Bronchial epithelial cell (primary cell): ENCODE measurements at regions not wholly inside any gene's neighbourhood (a gene's known extent, or its start where the extent isn't known, plus 50 kb on each side); places are given as distances from the start of the nearest gene placed in this dataset.

Experiments used
- DNase-seq: peaks from one replicate; pipeline ENCODE4 v3.0.0-alpha.2; 2010; ENCODE audit warnings: low read depth
- FAIRE-seq: peaks from 2 replicates; lab custom pipeline; 2011; peaks lifted over from hg19 to GRCh38; lab: Jason Lieb, UNC
- H3K27me3 ChIP-seq: 2 replicates; pipeline ENCODE4 v1.5.1; 2011; ENCODE audit warnings: low read length; ENCODE audit not compliant: control insufficient read depth, insufficient read depth
- H3K36me3 ChIP-seq: 2 replicates; pipeline ENCODE4 v1.5.1; 2011; ENCODE audit warnings: low read length; ENCODE audit not compliant: control insufficient read depth, insufficient read depth
- H3K4me3 ChIP-seq: 2 replicates; pipeline ENCODE4 v1.5.1; 2011; ENCODE audit warnings: mild to moderate bottlenecking, low read depth, low read length, control low read depth
- CTCF ChIP-seq: IDR thresholded peaks from 2 replicates; pipeline ENCODE4 v1.5.1; 2011; ENCODE audit warnings: mild to moderate bottlenecking, moderate library complexity, low read length, control low read depth, inconsistent platforms; ENCODE audit not compliant: insufficient read depth, severe bottlenecking

- no peak for FAIRE-seq
- TF ChIP-seq CTCF = no peak
- Histone ChIP-seq H3K4me3 (no peak overlapping the region), H3K27me3 (no peaks in the 10 kb centered on the region), H3K36me3 (no peaks in the 10 kb centered on the region)
- no peak for DNase-seq
Measured at GRCh38 chr2:100670232-100670631, 107.4 kb downstream of the PDCL3 start.

- Histone ChIP-seq H3K36me3 (no peaks in the 10 kb centered on the region), H3K4me3 (no peak overlapping the region), H3K27me3 (no peaks in the 10 kb centered on the region)
- no peak for FAIRE-seq
- TF ChIP-seq CTCF = no peak
- no peak for DNase-seq
Measured at GRCh38 chr2:100673115-100673514, 110.3 kb downstream of the PDCL3 start.

GRCh38 chr2:100673691-100674485 is 111.1 kb downstream of the PDCL3 start:
- H3K4me3 ChIP-seq = no peak overlapping the region
- DNase-seq (no peak), FAIRE-seq (no peak)
- H3K36me3 ChIP-seq = no peaks in the 10 kb centered on the region
- H3K27me3 ChIP-seq = no peaks in the 10 kb centered on the region
- no peak for TF ChIP-seq CTCF

- FAIRE-seq = no peak
- no peaks in the 10 kb centered on the region for H3K36me3 ChIP-seq
- TF ChIP-seq CTCF = no peak
Measured at GRCh38 chr2:100674666-100675065, 111.9 kb downstream of the PDCL3 start.

GRCh38 chr2:100675373-100675772 is 112.6 kb downstream of the PDCL3 start:
- Histone ChIP-seq H3K36me3 (no peaks in the 10 kb centered on the region), H3K27me3 (no peaks in the 10 kb centered on the region), H3K4me3 (no peak overlapping the region)
- no peak for DNase-seq
- TF ChIP-seq CTCF = no peak
- peak; percentile 79 for FAIRE-seq

More at GRCh38 chr2:100674666-100675065, 111.9 kb downstream of the PDCL3 start:
- H3K4me3 ChIP-seq = no peak overlapping the region
- no peak for DNase-seq
- no peaks in the 10 kb centered on the region for H3K27me3 ChIP-seq

- no peak for DNase-seq
- Histone ChIP-seq H3K36me3 (no peaks in the 10 kb centered on the region), H3K4me3 (no peak overlapping the region), H3K27me3 (no peaks in the 10 kb centered on the region)
- no peak for TF ChIP-seq CTCF
- FAIRE-seq = no peak
Measured at GRCh38 chr2:100675855-100676254, 113.1 kb downstream of the PDCL3 start.
